SJSA1 (cell line): ENCODE measurements at regions not wholly inside any gene's neighbourhood (a gene's known extent, or its start where the extent isn't known, plus 50 kb on each side); places are given as distances from the start of the nearest gene placed in this dataset.

Experiments
- DNase-seq, 2 experiments: peaks; one replicate each; pipeline ENCODE4 v3.0.0-alpha.2; 2015 to 2020; ENCODE audit warnings: low spot score in 2 of 2, low read depth in 1 of 2
- H3K27ac ChIP-seq: fragments of 250-450 bp; sonication (Bioruptor Pico); 2 replicates; pipeline ENCODE4 v1.5.1; 2020; ENCODE audit warnings: mild to moderate bottlenecking, moderate library complexity
- H3K27me3 ChIP-seq: fragments of 250-450 bp; sonication (Bioruptor Pico); replicated peaks from 2 replicates; pipeline ENCODE4 v1.5.1; 2020; ENCODE audit warnings: mild to moderate bottlenecking, moderate library complexity
- H3K36me3 ChIP-seq: fragments of 250-450 bp; sonication (Bioruptor Pico); 2 replicates; pipeline ENCODE4 v1.5.1; 2020; ENCODE audit warnings: mild to moderate bottlenecking
- H3K4me1 ChIP-seq: fragments of 250-450 bp; sonication (Bioruptor Pico); replicated peaks from 2 replicates; pipeline ENCODE4 v1.6.1; 2021; ENCODE audit warnings: mild to moderate bottlenecking
- H3K4me3 ChIP-seq: fragments of 250-450 bp; sonication (Bioruptor Pico); 2 replicates; pipeline ENCODE4 v1.5.1; 2020; ENCODE audit warnings: mild to moderate bottlenecking
- H3K9me3 ChIP-seq: fragments of 250-450 bp; sonication (Bioruptor Pico); replicated peaks from 2 replicates; pipeline ENCODE4 v1.5.1; 2020; ENCODE audit warnings: mild to moderate bottlenecking

DNA sequence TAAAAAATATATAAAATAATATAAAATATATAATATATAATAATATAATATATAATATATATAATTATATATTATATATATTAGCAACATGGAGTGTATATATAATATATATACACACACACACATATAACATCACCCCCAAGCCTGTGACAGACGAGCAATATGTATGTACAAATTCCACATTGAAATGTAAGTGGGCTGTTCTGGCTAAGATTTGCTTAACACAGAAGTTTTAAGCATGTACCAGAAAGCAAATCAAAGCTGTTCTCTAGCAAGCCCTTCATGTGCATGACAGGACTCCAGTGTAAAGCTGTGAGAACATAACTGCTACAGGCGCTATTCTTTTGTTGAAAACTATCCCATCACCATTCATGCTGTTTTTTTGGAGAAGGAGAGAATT, 261.7 kb upstream of the TNP1 start:
- Histone ChIP-seq H3K36me3 (no peaks in the 10 kb centered on the region), H3K27me3 (no peaks in the 10 kb centered on the region), H3K4me1 (no peaks in the 10 kb centered on the region), H3K27ac (no peak overlapping the region), H3K9me3 (no peaks in the 10 kb centered on the region), H3K4me3 (no peak overlapping the region)
- DNase-seq = no peak

DNA sequence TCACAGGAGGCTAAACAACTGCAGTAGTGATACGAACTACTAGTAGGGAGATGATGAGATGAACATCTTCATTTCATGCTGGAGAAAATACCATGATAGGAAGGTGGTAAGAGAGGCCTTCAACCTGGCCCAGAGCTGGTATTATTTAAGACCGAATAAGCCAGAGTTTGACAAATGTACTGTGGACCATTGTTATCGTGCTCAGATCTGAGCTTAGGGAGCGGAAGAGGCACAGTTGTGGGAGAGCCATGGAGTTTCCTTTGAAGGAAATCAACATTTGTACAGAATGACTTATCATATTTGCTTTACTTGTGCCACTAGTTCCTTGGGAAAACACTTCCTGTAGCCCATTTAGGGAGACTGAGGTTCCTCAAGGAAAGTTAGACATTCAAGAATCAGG, 260.6 kb upstream of the TNP1 start:
- Histone ChIP-seq H3K27ac (no peak overlapping the region), H3K27me3 (no peaks in the 10 kb centered on the region), H3K4me3 (no peak overlapping the region), H3K4me1 (no peaks in the 10 kb centered on the region), H3K9me3 (no peaks in the 10 kb centered on the region), H3K36me3 (no peaks in the 10 kb centered on the region)
- DNase-seq = no peak

DNA sequence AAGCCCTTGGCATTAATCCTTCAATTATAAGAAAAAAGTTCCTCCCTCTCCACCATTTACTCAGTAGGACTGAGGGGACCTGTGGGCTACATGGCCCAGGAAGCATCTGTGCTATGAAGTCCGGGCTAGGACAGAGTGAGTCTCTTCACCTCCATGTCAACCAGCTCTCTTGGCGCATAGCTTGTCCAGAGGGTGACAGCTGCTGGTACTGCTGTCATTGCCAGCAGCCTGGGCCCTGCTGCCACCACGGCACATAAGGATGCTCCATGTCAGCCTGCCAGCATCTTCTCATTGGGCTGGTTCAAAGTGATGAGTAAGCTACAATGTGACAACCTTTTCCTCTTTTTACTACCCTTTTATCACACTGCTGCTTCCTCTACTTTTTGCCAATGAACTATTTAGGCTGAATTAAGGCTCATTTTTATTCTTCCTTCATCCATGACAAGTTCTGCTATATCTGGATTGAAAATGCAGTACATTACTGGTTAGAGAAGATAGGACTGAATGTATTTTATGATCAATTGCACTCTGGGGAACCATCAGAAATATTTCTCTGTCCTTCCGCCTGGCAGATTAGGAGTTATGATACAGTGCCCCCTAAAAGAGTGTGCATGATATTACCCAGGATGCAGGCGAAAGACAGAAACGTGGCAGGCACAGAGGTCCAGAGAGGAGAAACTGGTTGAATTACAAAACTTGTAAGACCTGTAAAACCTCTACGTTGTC, 258.9 kb upstream of the TNP1 start:
- no peak overlapping the region for H3K4me3 ChIP-seq
- no peaks in the 10 kb centered on the region for H3K36me3 ChIP-seq

DNA sequence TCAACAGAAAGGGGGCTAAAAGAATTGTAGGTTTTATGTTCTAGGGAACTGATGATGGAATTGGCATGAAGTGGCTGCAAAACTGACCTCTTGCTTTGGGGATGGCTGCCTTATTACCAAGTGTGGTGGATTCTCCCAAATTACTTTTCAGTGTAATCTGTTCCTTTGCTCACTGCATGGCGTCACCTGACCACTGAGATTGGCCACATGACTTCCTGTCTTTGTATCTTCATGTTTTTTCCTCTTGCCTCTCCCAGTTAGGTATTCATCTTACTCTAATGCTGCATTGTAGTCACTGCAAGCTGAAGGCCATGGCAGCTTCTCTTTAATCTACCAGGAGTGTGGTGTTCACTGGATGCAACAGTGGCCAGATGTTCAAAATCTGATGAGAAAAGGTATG, 257.7 kb upstream of the TNP1 start:
- H3K27me3 ChIP-seq = no peaks in the 10 kb centered on the region
- no peaks in the 10 kb centered on the region for H3K36me3 ChIP-seq
- no peak overlapping the region for H3K27ac ChIP-seq
- no peak for DNase-seq
- no peaks in the 10 kb centered on the region for H3K9me3 ChIP-seq
- H3K4me3 ChIP-seq = no peak overlapping the region
- no peaks in the 10 kb centered on the region for H3K4me1 ChIP-seq

More for the DNA sequence above, 258.9 kb upstream of the TNP1 start:
- Histone ChIP-seq H3K27ac (no peak overlapping the region), H3K9me3 (no peaks in the 10 kb centered on the region), H3K4me1 (no peaks in the 10 kb centered on the region), H3K27me3 (no peaks in the 10 kb centered on the region)
- no peak for DNase-seq

DNA sequence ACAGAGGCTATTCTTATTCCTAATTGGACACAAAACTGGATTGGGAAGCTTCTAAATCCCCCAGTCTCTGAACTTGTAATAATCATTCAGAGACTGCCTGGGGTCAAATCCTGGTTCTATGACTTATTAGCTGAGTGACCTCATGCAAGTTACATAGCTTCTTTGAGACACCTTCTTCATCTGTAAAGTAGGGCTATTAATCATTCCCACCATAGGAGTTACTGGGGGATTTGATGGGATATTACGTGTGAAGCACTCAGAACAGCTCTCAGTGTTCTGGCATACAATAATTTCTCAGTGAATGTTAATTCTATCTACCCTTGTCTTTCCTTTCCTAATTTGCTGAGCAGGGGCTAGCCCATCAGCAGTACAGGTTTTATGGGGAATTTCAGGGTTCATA, 256.7 kb upstream of the TNP1 start:
- Histone ChIP-seq H3K9me3 (no peaks in the 10 kb centered on the region), H3K27ac (no peak overlapping the region), H3K27me3 (no peaks in the 10 kb centered on the region)

DNA sequence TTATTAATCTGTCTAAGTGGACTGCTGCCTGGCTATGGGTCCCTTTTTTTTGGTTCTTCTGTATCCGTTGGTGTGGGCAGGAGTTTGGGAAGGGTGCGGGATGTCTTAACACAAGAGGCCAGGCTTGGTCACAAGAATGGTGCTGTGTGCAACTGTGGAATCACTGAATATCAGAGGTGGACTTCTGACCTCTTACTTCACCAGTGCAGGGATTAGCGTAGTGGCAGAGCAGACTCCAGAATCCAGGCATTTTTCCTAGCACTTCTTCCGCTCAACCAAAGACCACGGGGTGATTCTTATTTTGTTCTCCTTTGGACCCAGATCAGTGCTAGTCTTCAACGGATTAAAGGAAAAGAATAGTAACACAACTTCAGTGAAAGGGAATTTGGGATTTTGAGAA, 254.3 kb upstream of the TNP1 start:
- H3K4me3 ChIP-seq = no peak overlapping the region
- H3K27ac ChIP-seq = no peak overlapping the region
- no peaks in the 10 kb centered on the region for H3K4me1 ChIP-seq
- H3K9me3 ChIP-seq = no peaks in the 10 kb centered on the region
- H3K36me3 ChIP-seq = no peaks in the 10 kb centered on the region
- H3K27me3 ChIP-seq = no peaks in the 10 kb centered on the region
- DNase-seq = no peak

More for the DNA sequence above, 256.7 kb upstream of the TNP1 start:
- no peaks in the 10 kb centered on the region for H3K36me3 ChIP-seq
- no peaks in the 10 kb centered on the region for H3K4me1 ChIP-seq
- H3K4me3 ChIP-seq = no peak overlapping the region
- DNase-seq = no peak

DNA sequence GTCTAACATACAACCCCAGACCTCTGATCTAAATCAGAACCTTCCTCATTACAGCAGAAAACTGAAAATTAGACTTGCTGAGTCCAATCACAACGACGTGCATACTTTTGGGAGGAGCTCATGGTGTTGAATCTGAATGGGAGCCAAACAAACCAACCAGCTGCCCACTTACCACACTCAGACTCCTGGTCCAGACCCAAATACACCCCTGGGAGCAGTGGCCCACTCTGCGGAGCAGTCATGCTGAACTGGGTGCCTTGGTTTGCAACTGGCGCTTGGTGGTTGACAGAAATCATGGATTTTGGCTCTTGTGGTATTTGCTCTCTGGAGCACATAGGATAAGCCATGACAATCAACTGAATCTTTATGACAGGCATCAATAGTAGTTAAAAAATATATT, 253.6 kb upstream of the TNP1 start:
- Histone ChIP-seq H3K27me3 (no peaks in the 10 kb centered on the region), H3K9me3 (no peaks in the 10 kb centered on the region), H3K27ac (no peak overlapping the region), H3K36me3 (no peaks in the 10 kb centered on the region), H3K4me3 (no peak overlapping the region), H3K4me1 (no peaks in the 10 kb centered on the region)
- no peak for DNase-seq

DNA sequence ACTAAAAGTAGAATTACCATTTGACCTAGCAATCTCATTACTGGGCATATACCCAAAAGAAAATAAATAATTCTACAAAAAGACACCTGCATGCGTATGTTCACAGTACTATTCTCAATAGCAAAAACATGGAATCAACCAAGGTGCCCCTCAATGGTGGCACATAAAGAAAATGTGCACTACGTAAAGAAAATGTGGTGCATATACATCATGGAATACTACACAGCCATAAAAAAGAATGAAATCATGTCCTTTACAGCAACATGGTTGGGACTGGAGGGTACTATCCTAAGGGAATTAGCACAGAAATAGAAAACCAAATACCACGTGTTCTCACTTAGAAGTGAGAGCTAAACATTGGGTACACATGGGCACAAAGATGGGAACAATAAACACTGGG, 250.7 kb upstream of the TNP1 start:
- Histone ChIP-seq H3K4me1 (peaks cover 28% of the 10 kb centered on the region), H3K27ac (no peak overlapping the region), H3K36me3 (no peaks in the 10 kb centered on the region), H3K4me3 (no peak overlapping the region), H3K9me3 (no peaks in the 10 kb centered on the region), H3K27me3 (no peaks in the 10 kb centered on the region)
- DNase-seq = no peak

DNA sequence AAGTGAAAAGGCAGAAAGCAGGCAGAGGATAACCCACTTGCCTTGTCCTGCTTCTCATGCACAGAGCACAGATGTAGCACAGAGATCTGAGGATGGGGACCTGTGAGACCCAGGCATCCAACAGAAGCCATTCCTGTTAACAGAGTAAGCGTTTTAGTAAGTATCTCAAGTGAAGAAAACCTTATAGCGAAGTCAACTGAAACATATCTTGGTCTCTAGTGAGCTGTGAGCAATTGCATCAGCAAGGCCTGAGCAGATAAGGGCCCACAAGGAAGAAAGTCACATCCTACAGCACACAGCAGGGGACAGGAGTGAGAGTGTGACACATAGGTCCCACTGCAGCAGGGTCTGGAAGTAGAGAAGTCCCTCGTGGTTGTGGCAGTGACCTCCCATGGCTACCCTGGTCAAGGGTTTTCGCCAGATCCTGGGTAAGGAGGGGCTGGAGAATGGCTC, 248.7 kb upstream of the TNP1 start:
- Histone ChIP-seq H3K27ac (no peak overlapping the region), H3K27me3 (no peaks in the 10 kb centered on the region), H3K4me1 (peaks cover 48% of the 10 kb centered on the region), H3K4me3 (no peak overlapping the region), H3K36me3 (no peaks in the 10 kb centered on the region), H3K9me3 (no peaks in the 10 kb centered on the region)
- no peak for DNase-seq

DNA sequence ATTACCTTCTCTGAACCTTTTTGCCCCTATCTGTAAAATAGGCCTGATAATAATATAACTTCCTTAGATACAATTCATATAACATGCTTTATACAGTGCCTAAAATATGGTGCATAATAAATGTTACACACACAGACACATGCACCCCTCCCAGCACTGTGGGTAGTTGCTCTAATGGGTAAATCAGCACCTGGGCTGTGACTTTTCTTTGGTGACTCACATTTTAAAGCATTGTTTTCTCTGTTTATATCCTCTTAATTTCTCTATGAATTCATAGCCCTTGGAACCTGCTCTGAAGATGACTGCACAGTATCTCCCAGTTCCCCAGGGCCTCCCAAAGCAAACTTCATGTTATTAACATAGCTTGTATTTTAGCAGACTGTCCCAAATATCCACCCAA, 248.2 kb upstream of the TNP1 start:
- Histone ChIP-seq H3K4me1 (peaks cover 53% of the 10 kb centered on the region), H3K36me3 (no peaks in the 10 kb centered on the region), H3K27me3 (no peaks in the 10 kb centered on the region), H3K9me3 (no peaks in the 10 kb centered on the region), H3K4me3 (no peak overlapping the region), H3K27ac (no peak overlapping the region)
- DNase-seq = no peak

DNA sequence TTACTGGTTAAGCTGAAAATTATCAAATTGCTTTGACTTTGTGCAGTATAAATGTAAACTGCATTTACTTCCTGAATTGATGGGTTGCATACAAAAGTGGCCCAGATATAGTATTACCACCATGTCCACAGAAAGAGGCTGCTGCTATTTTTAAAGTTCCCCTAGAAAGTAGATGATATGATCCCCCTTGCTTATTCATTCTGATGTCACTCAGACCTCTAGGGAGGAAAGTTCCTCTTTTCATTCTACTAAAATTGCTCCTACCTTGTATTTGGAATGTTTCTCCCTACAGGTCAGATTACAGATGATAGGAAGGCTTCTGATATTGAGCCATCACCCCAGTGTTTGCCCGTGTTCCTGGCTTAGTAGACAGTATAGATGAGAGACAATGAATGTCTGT, 247.6 kb upstream of the TNP1 start:
- DNase-seq = no peak
- H3K27me3 ChIP-seq = no peaks in the 10 kb centered on the region
- peaks cover 58% of the 10 kb centered on the region for H3K4me1 ChIP-seq
- no peak overlapping the region for H3K4me3 ChIP-seq
- no peaks in the 10 kb centered on the region for H3K9me3 ChIP-seq
- H3K36me3 ChIP-seq = no peaks in the 10 kb centered on the region
- no peak overlapping the region for H3K27ac ChIP-seq

DNA sequence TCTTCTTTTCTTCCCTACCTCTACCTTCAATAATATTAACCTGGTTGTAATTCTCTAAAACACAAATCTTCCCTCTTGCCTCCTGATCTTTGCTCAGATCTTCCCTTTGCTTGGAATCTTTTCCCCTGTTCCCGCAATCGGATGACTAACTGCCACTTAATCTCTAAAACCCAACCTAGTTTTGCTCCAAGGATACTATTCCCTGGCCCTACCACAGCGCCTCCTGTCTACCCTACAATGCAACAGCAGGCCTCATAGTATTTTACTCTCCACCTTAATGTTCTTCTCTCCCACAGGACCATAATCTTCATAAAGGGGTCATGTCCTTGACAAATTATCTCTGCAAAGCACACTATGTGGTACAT, 246.8 kb upstream of the TNP1 start:
- peak; percentile 63 to 67 for DNase-seq
- Histone ChIP-seq H3K4me1 (peaks cover 58% of the 10 kb centered on the region), H3K9me3 (no peaks in the 10 kb centered on the region), H3K36me3 (no peaks in the 10 kb centered on the region), H3K27me3 (no peaks in the 10 kb centered on the region), H3K27ac (peak overlapping the region; percentile 98), H3K4me3 (no peak overlapping the region)

DNA sequence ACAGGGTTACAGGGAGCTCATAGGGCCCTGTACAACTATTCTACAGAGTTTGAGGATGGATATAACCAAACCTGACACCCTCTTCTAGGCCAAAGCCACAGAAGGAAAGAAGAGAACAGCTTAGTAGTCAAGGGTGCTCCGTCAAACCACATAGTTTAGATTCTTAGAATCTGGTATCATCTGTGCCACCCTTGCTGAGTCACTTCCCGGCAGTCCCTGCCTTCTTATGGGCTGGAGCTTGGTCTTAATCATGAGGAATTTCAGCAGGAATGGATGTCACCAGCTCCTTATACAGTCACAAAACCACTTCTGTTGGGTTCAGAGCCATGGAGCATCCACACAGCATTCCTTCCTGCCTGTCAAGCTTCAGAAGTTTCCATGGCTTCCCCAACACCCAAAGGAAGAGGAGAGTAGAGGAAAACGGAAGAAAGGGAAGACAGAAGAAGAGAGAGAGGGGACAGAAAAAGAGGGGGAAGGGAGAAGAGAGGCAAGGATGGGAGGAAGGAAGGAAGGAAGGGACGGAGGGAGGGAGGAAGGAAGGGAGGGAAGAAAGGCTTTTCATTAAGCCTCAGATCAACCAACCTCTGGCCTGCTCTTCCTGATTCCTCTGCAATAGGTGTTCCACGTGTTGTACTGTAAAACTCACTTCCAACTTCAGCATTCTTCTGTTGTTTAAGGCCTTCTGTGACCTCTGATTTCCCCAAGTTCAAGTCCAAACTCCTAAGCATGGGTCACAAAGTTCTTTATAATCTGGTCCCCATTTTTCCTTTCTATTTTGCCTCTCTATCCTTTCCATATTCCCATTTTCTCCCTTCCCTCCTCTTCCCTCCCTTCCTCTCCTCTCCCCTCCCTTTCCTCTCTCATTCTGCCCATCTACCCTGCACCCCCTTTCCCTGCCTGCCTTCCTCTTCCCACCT, 246.1 kb upstream of the TNP1 start:
- Histone ChIP-seq H3K27me3 (no peaks in the 10 kb centered on the region), H3K4me1 (peaks cover 58% of the 10 kb centered on the region), H3K4me3 (no peak overlapping the region), H3K27ac (peak overlapping the region; percentile 98), H3K36me3 (no peaks in the 10 kb centered on the region), H3K9me3 (no peaks in the 10 kb centered on the region)
- peak; percentile 94 for DNase-seq

DNA sequence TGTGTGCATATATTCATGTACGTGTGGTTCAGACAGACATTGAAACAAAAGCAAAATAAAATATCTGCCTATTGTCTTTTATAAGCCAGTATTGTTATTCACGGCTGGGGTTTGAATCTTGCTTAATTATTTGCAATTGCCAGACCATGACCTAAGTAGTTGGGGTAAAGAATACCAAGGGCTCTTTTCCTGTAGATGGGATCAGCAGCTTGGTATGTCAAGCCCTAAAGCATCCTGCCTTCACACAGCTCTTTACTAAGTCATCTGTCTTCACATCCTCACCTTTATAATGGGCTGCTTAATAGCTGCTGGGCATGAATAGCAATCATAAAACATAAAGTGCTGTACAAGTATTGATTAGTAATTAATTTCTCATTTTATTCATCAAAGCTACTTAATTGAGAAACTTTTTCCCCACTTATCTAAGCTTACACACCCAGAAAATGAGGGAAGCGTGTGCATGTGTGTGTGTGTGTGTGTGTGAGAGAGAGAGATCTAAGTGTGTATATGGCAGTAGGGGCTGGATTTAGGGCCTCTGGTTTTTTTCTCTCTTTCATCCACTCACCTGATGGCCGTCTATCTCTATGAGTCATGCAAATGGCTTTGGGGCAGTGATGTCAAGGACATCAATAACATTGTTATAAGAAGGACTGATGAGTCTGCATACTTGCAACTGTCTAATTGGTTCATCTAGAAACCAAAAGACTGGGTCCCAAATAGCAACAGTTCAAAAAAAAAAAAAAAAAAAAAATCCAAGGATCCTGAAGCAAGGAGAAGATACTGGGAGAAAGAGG, 244.1 kb upstream of the TNP1 start:
- DNase-seq = peak in 1 of 2 experiments; percentile 54
- Histone ChIP-seq H3K27ac (peak overlapping the region; percentile 98), H3K27me3 (no peaks in the 10 kb centered on the region), H3K9me3 (no peaks in the 10 kb centered on the region), H3K4me3 (no peak overlapping the region), H3K36me3 (no peaks in the 10 kb centered on the region), H3K4me1 (peaks cover 63% of the 10 kb centered on the region)
